ENCODE measurements at regions not wholly inside any gene's neighbourhood (a gene's known extent, or its start where the extent isn't known, plus 50 kb on each side); places are given as distances from the start of the nearest gene placed in this dataset.
"Not testable (repeated sequence)": the region's sequence is repeated elsewhere in the genome, so short reads cannot be mapped to it uniquely, and the experiment has no call there.

DNA sequence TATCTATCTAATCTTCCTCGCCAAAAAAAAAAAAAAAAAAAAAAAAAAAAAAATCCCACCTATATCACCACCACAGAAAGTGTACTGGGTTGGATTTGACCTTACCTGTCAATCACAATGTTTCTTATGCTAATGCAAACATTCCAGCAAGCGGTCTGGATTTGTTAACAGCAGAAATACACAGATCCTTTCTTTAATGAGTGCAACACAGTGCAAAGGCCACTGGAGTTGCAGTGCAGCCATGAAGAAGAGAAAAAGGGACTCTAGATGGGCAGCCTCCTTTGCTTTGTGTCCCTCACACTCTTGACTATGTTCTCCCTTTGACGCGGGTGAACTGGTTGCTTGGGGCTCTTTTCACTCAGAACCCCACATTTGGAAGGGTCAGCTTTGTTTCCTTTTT lies 127.3 kb upstream of the PRKCQ start:
- intact Hi-C loops (cut with DNase I) = no loop called here
- Histone ChIP-seq H3K4me1 (no peaks in the 10 kb centered on the region), H3K4me3 (no peak overlapping the region), H3K36me3 (no peaks in the 10 kb centered on the region), H3K9me3 (no peaks in the 10 kb centered on the region), H3K27me3 (peaks cover 20% of the 10 kb centered on the region), H3K27ac (no peak overlapping the region)
- DNase-seq (no peak), ATAC-seq (no peak)
- TF ChIP-seq CTCF (IDR thresholded peaks at IDR 0.05) = no peak

DNA sequence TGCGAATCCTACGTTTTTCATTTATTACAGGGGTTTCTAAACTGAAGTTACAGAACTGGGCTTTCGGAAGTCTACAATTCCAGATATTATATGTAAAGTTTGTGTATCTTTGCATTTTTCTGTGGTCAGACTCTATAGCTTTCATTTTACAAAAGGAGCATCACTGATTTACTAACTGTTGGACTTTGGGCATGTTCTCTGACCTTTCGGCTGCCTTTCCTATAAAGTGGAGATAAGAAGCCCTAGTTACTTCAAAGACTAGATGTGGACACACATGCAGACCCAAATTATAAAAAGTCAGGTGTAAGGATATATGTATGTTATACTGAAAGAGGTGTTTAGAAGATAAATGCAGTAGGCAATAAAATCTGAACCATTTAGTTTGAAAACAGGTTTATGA lies 126.6 kb upstream of the PRKCQ start:
- H3K36me3 ChIP-seq = no peaks in the 10 kb centered on the region
- ATAC-seq (no peak), DNase-seq (no peak)
- H3K9me3 ChIP-seq = no peaks in the 10 kb centered on the region
- H3K4me3 ChIP-seq = no peak overlapping the region
- peaks cover 18% of the 10 kb centered on the region for H3K27me3 ChIP-seq
- no peak overlapping the region for H3K27ac ChIP-seq
- no peaks in the 10 kb centered on the region for H3K4me1 ChIP-seq
- intact Hi-C loops (cut with DNase I) = no loop called here
- no peak for TF ChIP-seq CTCF (IDR thresholded peaks at IDR 0.05)

- no peaks in the 10 kb centered on the region for H3K36me3 ChIP-seq
- H3K9me3 ChIP-seq = no peaks in the 10 kb centered on the region
- no peak for DNase-seq
- ATAC-seq = no peak
- H3K27ac ChIP-seq = no peak overlapping the region
- no peaks in the 10 kb centered on the region for H3K4me1 ChIP-seq
- peaks cover 8% of the 10 kb centered on the region for H3K27me3 ChIP-seq
- no peak for TF ChIP-seq CTCF (IDR thresholded peaks at IDR 0.05)
- intact Hi-C loops (cut with DNase I) = no loop called here
- H3K4me3 ChIP-seq = no peak overlapping the region
These were observed 124.8 kb upstream of the PRKCQ start for GRCh38 chr10:6704896-6705295.

GRCh38 chr10:6702833-6703232 lies 122.8 kb upstream of the PRKCQ start:
- H3K27ac ChIP-seq; ATAC-seq; intact Hi-C loops (cut with DNase I); H3K27me3 ChIP-seq; H3K4me3 ChIP-seq; H3K4me1 ChIP-seq; H3K36me3 ChIP-seq; H3K9me3 ChIP-seq; DNase-seq: not testable (repeated sequence)

GRCh38 chr10:6702030-6702429 lies 122.0 kb upstream of the PRKCQ start:
- no peak for ATAC-seq
- no peak for TF ChIP-seq CTCF (IDR thresholded peaks at IDR 0.05)

GRCh38 chr10:6701289-6701688 lies 121.2 kb upstream of the PRKCQ start:
- no peak for ATAC-seq
- no peaks in the 10 kb centered on the region for H3K4me1 ChIP-seq
- H3K9me3 ChIP-seq = no peaks in the 10 kb centered on the region
- no peak overlapping the region for H3K4me3 ChIP-seq
- TF ChIP-seq CTCF (IDR thresholded peaks at IDR 0.05) = no peak
- no peaks in the 10 kb centered on the region for H3K27me3 ChIP-seq
- H3K36me3 ChIP-seq = no peaks in the 10 kb centered on the region
- no peak for DNase-seq
- intact Hi-C loops (cut with DNase I) = no loop called here
- H3K27ac ChIP-seq = no peak overlapping the region

More at GRCh38 chr10:6702030-6702429, 122.0 kb upstream of the PRKCQ start:
- no peaks in the 10 kb centered on the region for H3K36me3 ChIP-seq
- no peaks in the 10 kb centered on the region for H3K27me3 ChIP-seq
- no peak overlapping the region for H3K4me3 ChIP-seq
- H3K27ac ChIP-seq = no peak overlapping the region
- no peaks in the 10 kb centered on the region for H3K4me1 ChIP-seq
- intact Hi-C loops (cut with DNase I) = no loop called here
- H3K9me3 ChIP-seq = no peaks in the 10 kb centered on the region
- DNase-seq = no peak
